ENCODE measurements at regions not wholly inside any gene's neighbourhood (a gene's known extent, or its start where the extent isn't known, plus 50 kb on each side); places are given as distances from the start of the nearest gene placed in this dataset.
"Not testable (repeated sequence)": the region's sequence is repeated elsewhere in the genome, so short reads cannot be mapped to it uniquely, and the experiment has no call there.

DNA sequence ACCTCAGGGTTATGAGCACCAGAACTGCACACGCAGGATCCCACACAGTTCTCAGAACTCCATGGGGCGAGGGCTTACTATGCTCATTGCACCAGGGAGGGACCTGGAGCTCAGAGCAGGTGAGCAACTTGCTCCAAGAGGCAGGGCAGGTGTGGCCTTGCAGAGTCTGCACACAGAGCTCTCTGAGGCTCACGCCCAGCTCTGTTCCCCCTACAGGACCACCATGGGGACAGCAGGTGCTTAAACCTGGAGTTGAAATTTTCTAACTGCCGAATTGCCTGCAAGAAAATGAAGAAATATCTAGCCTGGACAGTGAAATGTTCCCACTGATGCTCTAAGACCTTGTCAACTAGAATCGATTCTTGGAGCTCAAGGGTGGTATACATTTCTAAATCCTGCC, 49.9 kb upstream of the MSMB start:
- DNase-seq (ENCODE audit: low read depth in 4 of 4, low spot score in 3 of 4): not testable (repeated sequence)

GRCh38 chr10:46096446-46096845, 50.4 kb upstream of the MSMB start:
- DNase-seq (ENCODE audit: low read depth in 4 of 4, low spot score in 3 of 4): no peak

DNA sequence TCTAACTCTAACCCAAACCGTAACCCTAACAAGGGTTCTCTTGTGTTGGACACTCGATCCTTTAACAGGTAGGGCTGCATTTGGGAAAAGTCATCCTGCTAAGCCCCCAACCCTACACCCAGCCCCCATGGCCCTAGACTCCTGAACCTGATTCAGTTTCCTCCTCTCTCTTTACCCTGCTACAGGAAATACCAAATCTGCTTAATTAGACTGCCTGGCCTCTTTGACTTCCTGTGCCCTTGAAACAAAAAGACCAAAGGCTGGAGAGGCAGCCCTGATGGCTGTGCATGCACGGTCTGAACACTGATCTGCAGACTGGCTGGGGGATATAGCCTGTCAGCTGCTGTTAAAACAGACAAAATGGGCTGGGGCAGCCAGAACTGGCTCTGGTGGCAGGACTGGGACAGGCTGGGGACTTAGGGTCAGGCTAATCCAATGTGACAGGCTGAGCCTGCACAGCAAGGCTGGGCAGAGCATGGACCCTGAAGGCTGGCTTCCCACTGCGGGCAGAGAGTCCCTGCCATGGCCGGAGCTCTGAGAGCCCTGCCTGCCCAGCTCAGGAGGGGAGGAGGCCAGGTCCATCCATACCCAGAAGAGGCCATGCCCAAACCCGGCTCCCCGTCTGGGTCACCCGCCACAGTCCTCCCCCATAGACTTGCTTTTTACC, 51.0 kb upstream of the MSMB start:
- DNase-seq (ENCODE audit: low read depth in 4 of 4, low spot score in 3 of 4): no peak

GRCh38 chr10:46097576-46098317, 51.7 kb upstream of the MSMB start:
- no peak for DNase-seq (ENCODE audit: low read depth in 4 of 4, low spot score in 3 of 4)

DNA sequence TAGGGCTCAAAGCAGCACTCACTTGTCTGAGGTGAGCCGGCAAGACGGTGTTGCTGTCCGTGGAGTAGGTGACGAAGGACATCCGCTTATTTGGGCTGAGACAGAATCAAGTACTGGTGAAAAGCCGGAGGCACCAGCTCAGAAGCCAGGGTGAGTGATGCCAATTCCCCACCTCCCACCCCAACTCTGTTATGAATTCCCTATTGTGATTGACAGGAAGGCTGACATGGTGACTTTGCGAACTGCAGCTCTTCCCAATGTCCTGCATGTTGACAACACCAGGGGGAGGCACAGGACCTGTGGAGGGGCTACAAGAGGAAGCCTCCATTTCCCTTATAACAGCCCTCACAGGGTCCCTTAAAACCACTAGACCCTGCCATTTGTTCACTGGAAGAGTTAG, 52.3 kb upstream of the MSMB start:
- DNase-seq (ENCODE audit: low read depth in 4 of 4, low spot score in 3 of 4): no peak

- not testable (repeated sequence) for DNase-seq (ENCODE audit: low read depth in 4 of 4, low spot score in 3 of 4)
These were observed 52.9 kb upstream of the MSMB start for GRCh38 chr10:46098925-46099324.

- DNase-seq (ENCODE audit: low read depth in 4 of 4, low spot score in 3 of 4): no peak
These were observed 58.1 kb upstream of the MSMB start for GRCh38 chr10:46104071-46104585.

GRCh38 chr10:46105416-46105815, 59.3 kb upstream of the MSMB start:
- DNase-seq (ENCODE audit: low read depth in 4 of 4, low spot score in 3 of 4): not testable (repeated sequence)

GRCh38 chr10:46105856-46106409, 59.9 kb upstream of the MSMB start:
- DNase-seq (ENCODE audit: low read depth in 4 of 4, low spot score in 3 of 4): not testable (repeated sequence)

GRCh38 chr10:46106410-46107255, 60.6 kb upstream of the MSMB start:
- DNase-seq (ENCODE audit: low read depth in 4 of 4, low spot score in 3 of 4): peak in 2 of 4 donors; percentile 33 to 48

GRCh38 chr10:46108158-46108499, 62.1 kb upstream of the MSMB start:
- DNase-seq (ENCODE audit: low read depth in 4 of 4, low spot score in 3 of 4): not testable (repeated sequence)

- DNase-seq (ENCODE audit: low read depth in 4 of 4, low spot score in 3 of 4): not testable (repeated sequence)
These were observed 108.2 kb upstream of the MSMB start for GRCh38 chr10:46154271-46154670.

DNA sequence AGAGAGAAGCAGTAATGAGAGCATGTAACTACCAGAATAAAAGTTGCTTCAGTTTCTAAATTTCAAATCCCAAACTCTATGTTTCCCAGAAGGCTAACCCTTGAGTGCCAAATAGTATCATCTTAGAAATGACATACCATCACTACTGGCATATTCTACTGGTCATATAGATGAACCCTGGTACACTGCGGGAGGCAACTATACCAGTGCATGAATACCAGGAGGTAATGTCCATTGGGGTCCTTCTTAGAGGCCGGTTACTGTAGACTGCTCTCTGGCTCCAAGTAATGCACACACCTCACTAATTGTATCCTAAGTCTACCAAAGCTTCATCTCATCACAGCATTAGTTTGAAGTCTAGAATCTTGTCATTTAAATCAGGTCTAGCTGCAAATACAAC, 108.6 kb upstream of the MSMB start:
- DNase-seq (ENCODE audit: low read depth in 4 of 4, low spot score in 3 of 4): not testable (repeated sequence)

DNA sequence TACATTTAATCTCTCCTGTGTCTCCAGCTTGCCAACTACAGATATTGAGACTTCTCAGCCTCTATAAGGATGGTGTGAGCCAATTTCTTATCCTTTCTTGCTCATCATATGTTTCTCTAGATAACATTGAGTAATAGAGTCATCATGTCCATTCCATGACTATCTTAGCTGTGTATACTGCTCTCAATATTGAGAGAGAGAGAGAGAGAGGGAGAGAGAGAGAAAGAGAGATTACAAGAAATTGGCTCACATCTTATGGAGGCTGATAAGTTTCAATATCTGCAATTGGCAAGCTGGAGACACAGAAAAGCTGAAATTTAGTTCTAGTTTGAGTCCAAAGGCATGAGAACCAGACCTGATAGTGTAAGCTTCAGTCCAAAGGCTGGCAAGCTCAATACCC, 110.8 kb upstream of the MSMB start:
- not testable (repeated sequence) for DNase-seq (ENCODE audit: low read depth in 4 of 4, low spot score in 3 of 4)

DNA sequence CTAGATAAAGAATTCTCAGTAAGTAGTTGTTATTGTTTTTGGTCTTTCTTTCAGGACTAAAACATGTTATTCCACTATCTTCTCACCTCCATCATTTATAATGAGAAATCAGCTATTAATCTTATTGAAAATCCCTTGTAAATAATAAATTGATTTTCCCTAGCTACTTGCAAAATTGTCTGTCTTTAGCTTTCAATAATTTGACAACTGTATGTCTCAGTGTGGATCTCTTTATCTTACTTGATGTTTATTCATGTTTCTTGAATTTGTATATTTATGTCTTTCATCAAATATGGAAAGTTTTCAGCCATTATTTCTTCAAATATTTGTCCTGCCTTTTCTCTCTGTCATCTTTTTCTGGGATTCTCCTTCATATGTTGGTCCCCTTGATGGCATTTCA, 117.1 kb upstream of the ANTXRL start:
- no peak for DNase-seq (ENCODE audit: low read depth in 4 of 4, low spot score in 3 of 4)

GRCh38 chr10:46170789-46171188, 116.0 kb upstream of the ANTXRL start:
- DNase-seq (ENCODE audit: low read depth in 4 of 4, low spot score in 3 of 4): no peak

DNA sequence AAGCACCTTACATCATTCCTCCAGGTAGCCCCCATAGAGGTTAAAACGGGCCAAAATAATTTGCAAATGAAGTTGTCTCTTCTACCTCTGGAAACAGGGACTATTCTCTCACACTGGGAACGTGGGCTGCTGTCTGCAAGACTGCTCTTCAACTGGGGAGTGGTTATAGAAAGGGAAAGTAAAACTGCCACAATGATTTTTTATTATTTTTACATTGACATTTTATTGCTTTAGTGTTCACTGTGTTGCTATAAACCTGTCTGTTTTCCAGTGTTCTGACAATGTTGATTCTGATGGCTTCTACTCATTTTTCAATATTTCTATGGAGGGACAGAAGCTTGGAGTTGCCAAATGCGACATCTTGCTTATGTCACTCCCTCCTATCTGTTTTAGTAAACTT, 115.1 kb upstream of the ANTXRL start:
- DNase-seq (ENCODE audit: low read depth in 4 of 4, low spot score in 3 of 4): no peak

- DNase-seq (ENCODE audit: low read depth in 4 of 4, low spot score in 3 of 4): no peak
These were observed 111.5 kb upstream of the ANTXRL start for GRCh38 chr10:46175296-46175695.

DNA sequence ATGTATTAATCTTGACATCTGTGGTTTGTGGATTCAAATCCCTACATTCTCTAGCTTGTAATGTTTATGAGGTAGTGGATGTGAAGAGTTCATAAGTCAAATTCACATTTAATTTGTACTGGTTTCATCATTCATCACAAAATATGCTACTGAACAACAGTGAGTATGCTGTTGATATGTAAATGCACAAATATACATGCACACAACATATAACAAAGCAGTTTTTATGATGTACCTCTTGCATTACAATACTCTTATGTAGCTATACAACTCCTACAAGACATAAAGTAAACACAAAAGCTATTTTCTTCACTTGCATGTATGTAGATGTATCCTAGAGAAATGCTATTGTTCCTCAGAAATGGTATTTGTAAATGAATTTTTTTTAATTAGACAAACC, 111.0 kb upstream of the ANTXRL start:
- DNase-seq (ENCODE audit: low read depth in 4 of 4, low spot score in 3 of 4): no peak

DNA sequence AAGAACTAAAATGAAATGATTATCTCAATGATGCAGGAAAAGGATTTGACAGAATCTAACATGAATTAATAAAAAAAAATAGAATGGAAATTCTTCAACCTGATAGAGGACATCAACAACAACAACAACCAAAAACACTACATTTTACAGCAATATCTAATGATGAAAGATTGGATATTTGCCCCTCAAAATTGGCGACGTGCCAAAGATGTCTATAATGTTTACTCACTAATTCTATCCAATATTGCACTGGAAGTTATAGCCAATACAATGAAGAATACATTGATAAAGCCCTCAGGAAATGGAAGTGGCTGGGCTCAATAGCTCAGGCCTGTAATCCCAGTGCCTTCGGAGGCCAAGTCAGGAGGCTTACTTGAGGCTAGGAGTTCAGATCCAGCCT, 99.4 kb upstream of the ANTXRL start:
- DNase-seq (ENCODE audit: low read depth in 4 of 4, low spot score in 3 of 4): not testable (repeated sequence)

- DNase-seq (ENCODE audit: low read depth in 4 of 4, low spot score in 3 of 4): no peak
These were observed 89.7 kb upstream of the ANTXRL start for GRCh38 chr10:46197050-46197449.
